Liver (tissue), 8 donors: ENCODE measurements at regions not wholly inside any gene's neighbourhood (a gene's known extent, or its start where the extent isn't known, plus 50 kb on each side); places are given as distances from the start of the nearest gene placed in this dataset.

Source experiments
- DNase-seq: peaks from one replicate; pipeline ENCODE4 v3.0.0-alpha.2; 2017; ENCODE audit warnings: low spot score
- H3K27ac ChIP-seq, 2 donors: one replicate each; pipeline ENCODE4 v1.7.0; 2013; ENCODE audit warnings: inconsistent platforms in 2 of 2, low read length in 2 of 2, control low read depth in 1 of 2, low read depth in 1 of 2, mild to moderate bottlenecking in 1 of 2
- H3K27me3 ChIP-seq, 4 donors: one replicate each; pipeline versions ENCODE4 v1.6.1 to v1.7.0; 2013; ENCODE audit warnings: low read length in 3 of 4, inconsistent platforms in 1 of 4, mild to moderate bottlenecking in 1 of 4, moderate library complexity in 1 of 4; ENCODE audit not compliant: control insufficient read depth in 4 of 4, insufficient read depth in 4 of 4
- H3K36me3 ChIP-seq, 4 donors: one replicate each; pipeline versions ENCODE4 v1.6.1 to v1.7.0; 2013; ENCODE audit warnings: low read length in 3 of 4, mild to moderate bottlenecking in 3 of 4, low read depth in 1 of 4, moderate library complexity in 1 of 4; ENCODE audit not compliant: control insufficient read depth in 4 of 4, insufficient read depth in 3 of 4
- H3K4me1 ChIP-seq, 4 donors: one replicate each; pipeline versions ENCODE4 v1.6.1 to v1.7.0; 2013; ENCODE audit warnings: low read length in 3 of 4, mild to moderate bottlenecking in 3 of 4, moderate library complexity in 1 of 4; ENCODE audit not compliant: control insufficient read depth in 4 of 4, insufficient read depth in 4 of 4
- H3K4me3 ChIP-seq, 3 donors: one replicate each; pipeline versions ENCODE4 v1.6.1 to v1.7.0; 2013; ENCODE audit warnings: low read length in 3 of 3, control low read depth in 1 of 3, low read depth in 1 of 3, mild to moderate bottlenecking in 1 of 3
- H3K9ac ChIP-seq, 2 donors: one replicate each; pipeline ENCODE4 v1.7.0; 2013; ENCODE audit warnings: low read length in 2 of 2, mild to moderate bottlenecking in 2 of 2, moderate library complexity in 2 of 2, control low read depth in 1 of 2, low read depth in 1 of 2
- H3K9me3 ChIP-seq, 4 donors: one replicate each; pipeline versions ENCODE4 v1.6.1 to v1.7.0; 2013; ENCODE audit warnings: low read length in 3 of 4; ENCODE audit not compliant: control insufficient read depth in 4 of 4
- ATF3 ChIP-seq: IDR thresholded peaks from 2 replicates; pipeline ENCODE4 v1.6.1; 2016; ENCODE audit warnings: antibody characterized with exemption
- CTCF ChIP-seq: fragments of 150-350 bp; IDR thresholded peaks from 2 replicates; pipeline ENCODE4 v1.5.1; 2017; ENCODE audit warnings: improper control_type of control experiment, low read depth, low read length; ENCODE audit not compliant: missing input control
- EGR1 ChIP-seq, 2 donors: IDR thresholded peaks; 2 replicates each; pipeline ENCODE4 v1.6.1; 2016 to 2018; ENCODE audit warnings: antibody characterized with exemption in 2 of 2, low read depth in 2 of 2
- FOXA1 ChIP-seq: IDR thresholded peaks from 2 replicates; pipeline ENCODE4 v1.6.1; 2016; ENCODE audit warnings: antibody characterized with exemption
- FOXA2 ChIP-seq: IDR thresholded peaks from 2 replicates; pipeline ENCODE4 v1.6.1; 2016; ENCODE audit warnings: antibody characterized with exemption
- GABPA ChIP-seq, 2 donors: IDR thresholded peaks in 1 of 2; conservative IDR thresholded peaks in 1 of 2; 2 replicates each; pipeline ENCODE4 v1.6.1; 2016; ENCODE audit warnings: antibody characterized with exemption in 2 of 2, mild to moderate bottlenecking in 1 of 2, moderate library complexity in 1 of 2
- HNF4A ChIP-seq, 2 donors: conservative IDR thresholded peaks; 2 replicates each; pipeline ENCODE4 v1.6.1; 2016; ENCODE audit warnings: antibody characterized with exemption in 2 of 2, mild to moderate bottlenecking in 2 of 2
- HNF4G ChIP-seq: IDR thresholded peaks from 2 replicates; pipeline ENCODE4 v1.6.1; 2016; ENCODE audit warnings: antibody characterized with exemption
- JUND ChIP-seq, 2 donors: IDR thresholded peaks; 2 replicates each; pipeline ENCODE4 v1.6.1; 2016; ENCODE audit warnings: antibody characterized with exemption in 2 of 2
- MAX ChIP-seq: IDR thresholded peaks from 2 replicates; pipeline ENCODE4 v1.6.1; 2016; ENCODE audit warnings: antibody characterized with exemption
- NR2F2 ChIP-seq: IDR thresholded peaks from 2 replicates; pipeline ENCODE4 v1.6.1; 2016; ENCODE audit warnings: antibody characterized with exemption
- RAD21 ChIP-seq, 2 donors: IDR thresholded peaks; 2 replicates each; pipeline ENCODE4 v1.6.1; 2016; ENCODE audit warnings: antibody characterized with exemption in 2 of 2, mild to moderate bottlenecking in 2 of 2
- REST ChIP-seq: IDR thresholded peaks from 2 replicates; pipeline ENCODE4 v1.6.1; 2016; ENCODE audit warnings: antibody characterized with exemption, mild to moderate bottlenecking
- RXRA ChIP-seq, 2 donors: IDR thresholded peaks; 2 replicates each; pipeline ENCODE4 v1.6.1; 2017 to 2018; ENCODE audit warnings: antibody characterized with exemption in 2 of 2, mild to moderate bottlenecking in 1 of 2
- SP1 ChIP-seq: IDR thresholded peaks from 2 replicates; pipeline ENCODE4 v1.6.1; 2018; ENCODE audit warnings: antibody characterized with exemption, mild to moderate bottlenecking
- TAF1 ChIP-seq: conservative IDR thresholded peaks from 2 replicates; pipeline ENCODE4 v1.6.1; 2016; ENCODE audit warnings: antibody characterized with exemption, mild to moderate bottlenecking
- YY1 ChIP-seq: IDR thresholded peaks from 2 replicates; pipeline ENCODE4 v1.6.1; 2016; ENCODE audit warnings: antibody characterized with exemption, mild to moderate bottlenecking
- ZBTB33 ChIP-seq: IDR thresholded peaks from 2 replicates; pipeline ENCODE4 v1.6.1; 2016; ENCODE audit warnings: antibody characterized with exemption
- WGBS: extraction: QIAGEN DNeasy Blood & Tissue Kit; methylation state at CpG from one replicate; pipeline ENCODE4 v1.1.7; 2013; 5-methylcytosine and 5-hydroxymethylcytosine counted together
- donor health status: healthy.
- donor health status: healthy.
- donor health status: healthy.
- donor health status: healthy.
- donor health status: healthy.

- DNase-seq: no peak
- H3K27ac ChIP-seq: no peak overlapping the region
Observed at GRCh38 chr12:128059621-128060370, 207.2 kb upstream of the TMEM132C start.

More at GRCh38 chr12:128059621-128060370, 207.2 kb upstream of the TMEM132C start:
- Histone ChIP-seq H3K4me1 (no peaks in the 10 kb centered on the region), H3K4me3 (no peak overlapping the region), H3K9ac (no peak overlapping the region), H3K27me3 (peaks cover 0 to 3% (median 0%) of the 10 kb centered on the region in 4 donors), H3K9me3 (peaks cover 0 to 3% (median under 1%) of the 10 kb centered on the region in 4 donors), H3K36me3 (no peaks in the 10 kb centered on the region)
- 81% methylated on average over 18 of the region's 18 CpGs for WGBS
- TF ChIP-seq EGR1 (IDR thresholded peaks at IDR 0.05; ENCODE audit: low read depth in 2 of 2): no peak
- no peak for TF ChIP-seq JUND (IDR thresholded peaks at IDR 0.05)
- no peak for TF ChIP-seq YY1
- TF ChIP-seq ZBTB33: no peak
- TF ChIP-seq RXRA (IDR thresholded peaks at IDR 0.05): no peak
- no peak for TF ChIP-seq NR2F2
- TF ChIP-seq MAX: no peak
- no peak for TF ChIP-seq TAF1
- no peak for TF ChIP-seq GABPA (IDR thresholded peaks at IDR 0.05 in 1 of 2, conservative IDR thresholded peaks at IDR 0.05 in 1 of 2)
- TF ChIP-seq SP1: no peak
- no peak for TF ChIP-seq ATF3
- TF ChIP-seq HNF4A (conservative IDR thresholded peaks at IDR 0.05): no peak
- TF ChIP-seq CTCF: no peak
- TF ChIP-seq RAD21 (IDR thresholded peaks at IDR 0.05): no peak
- no peak for TF ChIP-seq FOXA1
- no peak for TF ChIP-seq FOXA2
- no peak for TF ChIP-seq HNF4G
- no peak for TF ChIP-seq REST
